ENCODE measurements at regions not wholly inside any gene's neighbourhood (a gene's known extent, or its start where the extent isn't known, plus 50 kb on each side); places are given as distances from the start of the nearest gene placed in this dataset.

DNA sequence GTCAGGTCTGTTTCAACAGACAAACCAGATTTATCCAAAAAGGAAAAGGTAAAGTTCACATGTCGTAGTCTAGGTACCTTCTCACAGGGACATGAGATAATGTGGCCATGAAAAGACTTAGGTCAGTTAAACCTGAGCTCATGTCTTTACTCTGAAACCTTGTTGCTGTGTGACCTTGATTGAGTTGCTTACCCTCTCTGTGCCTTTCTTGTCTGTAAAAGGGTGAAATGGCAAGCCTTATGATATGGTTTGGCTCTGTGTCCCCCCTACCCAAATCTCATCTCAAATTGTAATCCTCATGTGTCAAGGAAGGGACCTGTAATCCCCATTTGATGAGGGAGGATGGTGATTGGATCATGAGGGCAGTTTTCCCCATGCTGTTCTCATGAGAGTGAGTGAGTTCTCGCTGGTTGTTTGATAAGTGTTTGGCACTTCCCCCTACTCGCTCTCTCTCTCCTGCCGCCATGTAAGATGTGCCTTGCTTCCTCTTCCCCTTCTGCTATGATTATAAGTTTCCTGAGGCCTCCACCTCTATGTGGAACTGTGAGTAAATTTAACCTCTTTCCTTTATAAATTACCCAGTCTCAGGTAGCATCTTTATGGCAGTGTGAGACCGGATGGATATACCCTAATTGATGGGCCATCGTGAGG lies 299.8 kb downstream of the ADGRD1 start:
- no peak overlapping the region for H3K4me3 ChIP-seq (ENCODE audit: low read depth, low read length)
- ChIA-PET CTCF (no interaction called here), POLR2A (no interaction called here)
- no peak for DNase-seq (ENCODE audit: low read depth)
- no peaks in the 10 kb centered on the region for H3K36me3 ChIP-seq (ENCODE audit: control insufficient read depth, insufficient read depth, low read length)
- TF ChIP-seq, protein P1, sequence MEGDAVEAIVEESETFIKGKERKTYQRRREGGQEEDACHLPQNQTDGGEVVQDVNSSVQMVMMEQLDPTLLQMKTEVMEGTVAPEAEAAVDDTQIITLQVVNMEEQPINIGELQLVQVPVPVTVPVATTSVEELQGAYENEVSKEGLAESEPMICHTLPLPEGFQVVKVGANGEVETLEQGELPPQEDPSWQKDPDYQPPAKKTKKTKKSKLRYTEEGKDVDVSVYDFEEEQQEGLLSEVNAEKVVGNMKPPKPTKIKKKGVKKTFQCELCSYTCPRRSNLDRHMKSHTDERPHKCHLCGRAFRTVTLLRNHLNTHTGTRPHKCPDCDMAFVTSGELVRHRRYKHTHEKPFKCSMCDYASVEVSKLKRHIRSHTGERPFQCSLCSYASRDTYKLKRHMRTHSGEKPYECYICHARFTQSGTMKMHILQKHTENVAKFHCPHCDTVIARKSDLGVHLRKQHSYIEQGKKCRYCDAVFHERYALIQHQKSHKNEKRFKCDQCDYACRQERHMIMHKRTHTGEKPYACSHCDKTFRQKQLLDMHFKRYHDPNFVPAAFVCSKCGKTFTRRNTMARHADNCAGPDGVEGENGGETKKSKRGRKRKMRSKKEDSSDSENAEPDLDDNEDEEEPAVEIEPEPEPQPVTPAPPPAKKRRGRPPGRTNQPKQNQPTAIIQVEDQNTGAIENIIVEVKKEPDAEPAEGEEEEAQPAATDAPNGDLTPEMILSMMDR (IDR thresholded peaks at IDR 0.05; ENCODE audit: insufficient read depth, low read depth, low read length) = no peak
- no peaks in the 10 kb centered on the region for H3K27me3 ChIP-seq (ENCODE audit: control insufficient read depth, insufficient read depth, low read length)

DNA sequence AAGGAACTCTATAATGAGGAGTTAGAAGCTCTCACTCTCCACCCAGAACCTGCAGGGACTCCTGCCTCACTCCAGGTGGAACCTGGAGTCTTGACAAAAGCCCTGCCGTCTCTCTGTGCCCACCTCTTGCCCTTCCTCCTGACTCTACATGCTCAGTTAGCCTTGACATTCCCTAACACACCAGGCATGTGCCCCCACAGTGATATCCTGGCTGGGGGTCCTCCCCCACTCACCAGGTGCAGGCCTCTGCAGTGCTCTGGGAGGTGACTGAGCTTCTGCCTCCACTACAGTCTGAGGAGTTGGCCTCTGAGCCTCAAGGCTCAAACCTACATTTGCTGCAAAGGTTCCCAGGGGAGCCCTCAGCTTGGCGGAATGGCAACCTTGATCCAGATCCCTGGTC lies 300.7 kb downstream of the ADGRD1 start:
- no peak for DNase-seq (ENCODE audit: low read depth)
- TF ChIP-seq, protein P1 (IDR thresholded peaks at IDR 0.05; ENCODE audit: insufficient read depth, low read depth, low read length) = no peak
- ChIA-PET CTCF (no interaction called here), POLR2A (no interaction called here)
- Histone ChIP-seq H3K27me3 (ENCODE audit: control insufficient read depth, insufficient read depth, low read length) (no peaks in the 10 kb centered on the region), H3K4me3 (ENCODE audit: low read depth, low read length) (no peak overlapping the region), H3K36me3 (ENCODE audit: control insufficient read depth, insufficient read depth, low read length) (no peaks in the 10 kb centered on the region)

DNA sequence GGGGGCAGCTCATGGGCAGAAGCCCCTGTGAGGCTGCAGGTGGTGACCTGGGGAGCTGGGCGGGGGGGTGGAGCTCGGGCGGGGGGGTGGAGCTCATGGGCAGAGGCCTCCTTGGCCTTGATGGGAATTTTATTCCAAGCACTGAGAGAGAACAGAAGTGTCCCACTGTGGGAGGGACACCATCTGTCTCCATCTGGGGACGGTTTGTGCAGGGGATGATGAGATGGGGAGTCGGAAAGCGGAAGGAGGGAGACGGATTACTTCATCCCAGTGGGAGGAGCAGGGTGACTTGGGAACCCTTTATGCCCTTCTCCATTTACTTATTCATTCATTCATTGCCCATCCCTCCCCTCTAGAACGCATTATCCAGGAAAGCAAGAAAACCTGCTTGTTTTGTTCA lies 304.7 kb downstream of the ADGRD1 start:
- DNase-seq (ENCODE audit: low read depth) = no peak
- Histone ChIP-seq H3K36me3 (ENCODE audit: control insufficient read depth, insufficient read depth, low read length) (no peaks in the 10 kb centered on the region), H3K4me3 (ENCODE audit: low read depth, low read length) (no peak overlapping the region), H3K27me3 (ENCODE audit: control insufficient read depth, insufficient read depth, low read length) (no peaks in the 10 kb centered on the region)
- POLR2A ChIA-PET = no interaction called here
- CTCF ChIA-PET = no interaction called here
- TF ChIP-seq, protein P1 (IDR thresholded peaks at IDR 0.05; ENCODE audit: insufficient read depth, low read depth, low read length) = no peak

DNA sequence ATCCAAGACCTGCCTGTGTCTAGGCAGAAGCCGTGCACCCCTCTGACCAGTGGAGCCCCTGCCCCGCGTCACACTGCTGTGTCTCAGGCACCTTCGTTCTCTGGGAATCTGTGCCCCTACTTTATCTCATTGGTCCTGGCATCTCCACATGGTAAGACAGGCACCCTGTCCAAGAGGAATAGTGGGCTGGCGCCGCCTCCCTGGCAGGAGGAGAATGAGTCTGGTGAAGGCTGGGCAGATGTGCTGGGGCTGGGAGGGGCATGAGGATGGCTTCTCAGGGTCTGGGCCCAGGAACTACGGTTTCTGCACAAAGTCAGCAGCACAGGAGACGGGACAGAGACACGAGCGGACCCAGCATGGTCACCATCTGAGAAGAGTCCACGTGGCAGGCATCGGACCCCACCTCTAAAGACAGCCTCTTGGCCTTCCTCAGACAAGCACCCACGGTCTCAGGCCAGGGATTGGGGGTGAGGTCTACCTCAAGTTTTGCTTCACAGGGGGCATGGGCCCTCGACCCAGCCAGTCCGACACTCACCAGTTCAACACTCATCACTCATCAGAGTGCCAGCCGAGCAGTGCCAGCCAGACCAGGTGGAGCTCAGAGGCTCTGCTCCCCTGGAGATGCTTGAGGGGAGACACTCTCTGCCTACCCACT lies 306.7 kb downstream of the ADGRD1 start:
- TF ChIP-seq, protein P1 (IDR thresholded peaks at IDR 0.05; ENCODE audit: insufficient read depth, low read depth, low read length) = no peak
- Histone ChIP-seq H3K36me3 (ENCODE audit: control insufficient read depth, insufficient read depth, low read length) (no peaks in the 10 kb centered on the region), H3K27me3 (ENCODE audit: control insufficient read depth, insufficient read depth, low read length) (no peaks in the 10 kb centered on the region), H3K4me3 (ENCODE audit: low read depth, low read length) (no peak overlapping the region)
- no peak for DNase-seq (ENCODE audit: low read depth)
- CTCF ChIA-PET = no interaction called here
- POLR2A ChIA-PET = no interaction called here

DNA sequence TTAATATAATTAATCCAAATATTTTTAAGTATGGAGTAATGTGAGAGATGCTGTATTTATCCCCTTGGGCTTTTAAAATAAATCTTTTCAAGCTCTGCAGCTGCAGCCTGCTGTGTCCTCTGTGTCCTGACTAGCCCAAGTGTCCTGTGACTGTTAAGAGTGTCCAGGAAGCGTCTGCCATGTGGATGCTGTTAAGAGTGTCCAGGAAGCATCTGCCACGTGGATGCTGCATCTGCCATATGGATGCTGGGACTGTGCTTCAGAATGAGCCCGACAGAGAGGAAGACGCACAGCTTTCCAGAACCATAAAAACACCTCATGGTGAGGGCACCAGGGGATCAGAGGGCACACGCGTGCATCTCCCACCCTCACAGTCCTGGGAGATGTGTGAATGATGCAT lies 307.2 kb downstream of the ADGRD1 start:
- H3K4me3 ChIP-seq (ENCODE audit: low read depth, low read length) = no peak overlapping the region
- ChIA-PET CTCF (no interaction called here), POLR2A (no interaction called here)
- H3K36me3 ChIP-seq (ENCODE audit: control insufficient read depth, insufficient read depth, low read length) = no peaks in the 10 kb centered on the region
- TF ChIP-seq, protein P1 (IDR thresholded peaks at IDR 0.05; ENCODE audit: insufficient read depth, low read depth, low read length) = no peak
- H3K27me3 ChIP-seq (ENCODE audit: control insufficient read depth, insufficient read depth, low read length) = no peaks in the 10 kb centered on the region
- no peak for DNase-seq (ENCODE audit: low read depth)
